Endothelial cell of umbilical vein (primary cell): ENCODE measurements at regions not wholly inside any gene's neighbourhood (a gene's known extent, or its start where the extent isn't known, plus 50 kb on each side); places are given as distances from the start of the nearest gene placed in this dataset.
A peak's percentile ranks its signal among the peaks of the same experiment; 100 is the strongest.

Experiments used
- BruUV-seq: library from RNA; stranded (reverse); fragments of 400-500 nt; replicated peaks from 2 replicates; lab custom pipeline; 2021; lab: Mats Ljungman, UMichigan
- CTCF ChIA-PET: fragments of 300-600, 350-600 bp; sonication (Branson Sonifier 250); formaldehyde crosslinking; loops from one replicate; lab custom pipeline; 2021; ENCODE audit warnings: antibody characterized with exemption, inconsistent platforms; lab: Charles Lee
- POLR2A ChIA-PET: fragments of 300-600, 350-600 bp; sonication (Branson Sonifier 250); formaldehyde crosslinking; loops from one replicate; lab custom pipeline; 2021; ENCODE audit warnings: antibody characterized with exemption, inconsistent platforms; lab: Charles Lee
- DNase-seq: peaks from one replicate; pipeline ENCODE4 v3.0.0-alpha.2; 2011; ENCODE audit warnings: low read depth, low spot score
- FAIRE-seq: peaks from 2 replicates; lab custom pipeline; 2011; peaks lifted over from hg19 to GRCh38; lab: Jason Lieb, UNC
- H2AFZ ChIP-seq: 2 replicates; pipeline ENCODE4 v1.6.0; 2012; ENCODE audit warnings: low read depth, low read length, control low read depth, inconsistent platforms
- H3K27ac ChIP-seq: 2 replicates; pipeline ENCODE4 v1.5.1; 2011; ENCODE audit warnings: low read depth, mild to moderate bottlenecking, control low read depth, low read length, moderate library complexity; ENCODE audit not compliant: insufficient read depth
- H3K27me3 ChIP-seq, 2 experiments: 2 replicates each; pipeline versions ENCODE4 v1.6.0 to v1.6.1; 2011; ENCODE audit warnings: low read length in 2 of 2, mixed read lengths in 1 of 2; ENCODE audit not compliant: control insufficient read depth in 2 of 2, insufficient read depth in 2 of 2
- H3K36me3 ChIP-seq, 2 experiments: 2 replicates in 1 of 2; 3 replicates in 1 of 2; pipeline ENCODE4 v1.5.1; 2011; ENCODE audit warnings: low read length in 2 of 2, mild to moderate bottlenecking in 1 of 2, moderate library complexity in 1 of 2; ENCODE audit not compliant: control insufficient read depth in 2 of 2, insufficient read depth in 2 of 2; ENCODE audit errors: extremely low read depth in 1 of 2
- H3K4me1 ChIP-seq: 3 replicates; pipeline ENCODE4 v1.5.1; 2011; ENCODE audit warnings: mild to moderate bottlenecking, low read length; ENCODE audit not compliant: control insufficient read depth, insufficient read depth; ENCODE audit errors: extremely low read depth
- H3K4me2 ChIP-seq: 2 replicates; pipeline ENCODE4 v1.6.1; 2011; ENCODE audit warnings: low read length, control low read depth, mixed read lengths; ENCODE audit not compliant: insufficient read depth
- H3K4me3 ChIP-seq, 3 experiments: fragments of 200-600 bp in 1 of 3; sonication (generic), shearing (Covaris generic) in 1 of 3; replicated peaks in 1 of 3; 2 replicates each; pipeline ENCODE4 v1.5.1; 2011 to 2016; ENCODE audit warnings: control low read depth in 3 of 3, low read length in 3 of 3, mild to moderate bottlenecking in 2 of 3, inconsistent platforms in 1 of 3, low read depth in 1 of 3, moderate library complexity in 1 of 3; ENCODE audit not compliant: insufficient read depth in 1 of 3
- H3K79me2 ChIP-seq: 2 replicates; pipeline ENCODE4 v1.6.0; 2012; ENCODE audit warnings: low read length, inconsistent platforms; ENCODE audit not compliant: control insufficient read depth, insufficient read depth
- H3K9ac ChIP-seq: replicated peaks from 2 replicates; pipeline ENCODE3; 2011; ENCODE audit warnings: low read length, control low read depth; ENCODE audit not compliant: insufficient read depth; ENCODE audit errors: extremely low read depth
- H3K9me1 ChIP-seq: replicated peaks from 3 replicates; pipeline ENCODE4 v1.6.0; 2011; ENCODE audit warnings: mild to moderate bottlenecking, low read length; ENCODE audit not compliant: control insufficient read depth, insufficient read depth; ENCODE audit errors: extremely low read depth
- H3K9me3 ChIP-seq: replicated peaks from 2 replicates; pipeline ENCODE4 v1.5.1; 2012; ENCODE audit warnings: low read length, inconsistent platforms; ENCODE audit not compliant: control insufficient read depth, insufficient read depth
- H4K20me1 ChIP-seq: replicated peaks from 2 replicates; pipeline ENCODE3; 2011; ENCODE audit warnings: mild to moderate bottlenecking, low read length; ENCODE audit not compliant: control insufficient read depth, insufficient read depth; ENCODE audit errors: extremely low read depth
- CTCF ChIP-seq, 2 donors: IDR thresholded peaks; 1 replicate in 1 of 2; 2 replicates in 1 of 2; pipeline ENCODE4 v1.5.1; 2011; ENCODE audit warnings: low read length in 2 of 2, mild to moderate bottlenecking in 2 of 2, moderate library complexity in 2 of 2, control low read depth in 1 of 2, inconsistent platforms in 1 of 2, low read depth in 1 of 2; ENCODE audit not compliant: insufficient read depth in 1 of 2; ENCODE audit errors: extremely low read depth in 1 of 2
- EZH2 ChIP-seq: IDR thresholded peaks from 2 replicates; pipeline ENCODE4 v1.6.1; 2012; ENCODE audit warnings: borderline replicate concordance, low read depth, mild to moderate bottlenecking, moderate library complexity, low read length, inconsistent platforms; ENCODE audit not compliant: severe bottlenecking
- FOS ChIP-seq: IDR thresholded peaks from 2 replicates; pipeline ENCODE4 v1.6.1; 2011; ENCODE audit warnings: mild to moderate bottlenecking, low read length, moderate library complexity, borderline replicate concordance; ENCODE audit not compliant: insufficient read depth
- GATA2 ChIP-seq: IDR thresholded peaks from 2 replicates; pipeline ENCODE4 v1.7.0; 2011; ENCODE audit warnings: low read depth, mild to moderate bottlenecking, moderate library complexity, mixed read lengths, low read length; ENCODE audit not compliant: insufficient read length, insufficient read depth
- JUN ChIP-seq: IDR thresholded peaks from 2 replicates; pipeline ENCODE4 v1.6.1; 2011; ENCODE audit warnings: borderline replicate concordance, low read depth; ENCODE audit not compliant: insufficient read length, insufficient read depth
- MAX ChIP-seq: IDR thresholded peaks from 2 replicates; pipeline ENCODE4 v1.6.1; 2011; ENCODE audit not compliant: insufficient read depth, insufficient read length
- MYC ChIP-seq: IDR thresholded peaks from one replicate; pipeline ENCODE4 v1.6.1; 2011; ENCODE audit warnings: mild to moderate bottlenecking, low read depth, low read length
- POLR2A ChIP-seq: IDR thresholded peaks from 2 replicates; pipeline ENCODE4 v1.6.1; 2012; ENCODE audit warnings: low read depth, mild to moderate bottlenecking, control low read depth, low read length
- POLR2AphosphoS5 ChIP-seq: IDR thresholded peaks from 2 replicates; pipeline ENCODE4 v1.6.1; 2012; ENCODE audit warnings: low read depth, mild to moderate bottlenecking, control low read depth, low read length, moderate library complexity; ENCODE audit not compliant: insufficient read depth
- dilution Hi-C: fragments of 300-500 bp; cut with MboI; formaldehyde crosslinking; loops from one replicate; pipeline ENCODE4 v1.15.0; 2019; ENCODE audit warnings: low sequenced_read_pairs; ENCODE audit not compliant: extremely low pct_ligation_motif_present
- intact Hi-C: fragments of 100-400 bp; cut with micrococcal nuclease; formaldehyde crosslinking; loops from one replicate; pipeline ENCODE4 v1.10.0; 2022

- Histone ChIP-seq H3K9me3 (no peaks in the 10 kb centered on the region), H3K27ac (peak overlapping the region; percentile 76), H3K27me3 (no peaks in the 10 kb centered on the region), H4K20me1 (no peaks in the 10 kb centered on the region), H3K4me2 (peak overlapping the region; percentile 8), H3K9me1 (no peaks in the 10 kb centered on the region), H2AFZ (peak overlapping the region; percentile 8), H3K79me2 (no peaks in the 10 kb centered on the region), H3K36me3 (no peaks in the 10 kb centered on the region), H3K9ac (peak overlapping the region; percentile 63), H3K4me1 (peaks cover 44% of the 10 kb centered on the region), H3K4me3 (no peak overlapping the region)
- DNase-seq, result peak; percentile 93
- dilution Hi-C loops, result no loop called here
- ChIA-PET CTCF (interaction anchor here (0.7 to 1.4 kb wide), 6 partner anchors 54 to 408 kb away, joined by 3 to 4 read pairs (median 4); no protein-coding TSS in a partner anchor), POLR2A (interaction anchor here (0.7 to 3.1 kb wide), 4 partner anchors 48 to 190 kb away, joined by 3 to 12 read pairs (median 3); no protein-coding TSS in a partner anchor)
- peak; percentile 97 for FAIRE-seq
- intact Hi-C loops, result loop anchor here (1.0 to 2.0 kb wide), 11 partner anchors 26 to 410 kb away; no protein-coding TSS in a partner anchor
- TSS peak; percentile 64 for BruUV-seq
- TF ChIP-seq POLR2A (no peak), POLR2AphosphoS5 (peak; percentile 58), CTCF (IDR thresholded peaks at IDR 0.05; ENCODE audit: extremely low read depth in 1 of 2, insufficient read depth in 1 of 2, low read depth in 1 of 2, low read length in 2 of 2) (no peak), MAX (no peak), FOS (peak; percentile 95), GATA2 (peak; percentile 86), JUN (peak; percentile 87), MYC (peak; percentile 47), EZH2 (no peak)
These were observed 55.3 kb downstream of the FAM43A start for GRCh38 chr3:194740859-194741491.
